DOHH2 (cell line): ENCODE measurements at regions not wholly inside any gene's neighbourhood (a gene's known extent, or its start where the extent isn't known, plus 50 kb on each side); places are given as distances from the start of the nearest gene placed in this dataset.

ENCODE experiments used
- H3F3A ChIP-seq: fragments of 200-600 bp; sonication (generic), shearing (Covaris generic); 2 replicates; pipeline ENCODE4 v1.6.0; 2016; ENCODE audit warnings: antibody characterized with exemption, mild to moderate bottlenecking; ENCODE audit not compliant: control insufficient read depth, insufficient read depth
- H3K27ac ChIP-seq: fragments of 200-600 bp; sonication (generic); 2 replicates; pipeline ENCODE4 v1.5.1; 2014; ENCODE audit warnings: low read depth, mild to moderate bottlenecking, low read length, moderate library complexity
- H3K27me3 ChIP-seq: fragments of 200-600 bp; sonication (generic); 2 replicates; pipeline ENCODE4 v1.6.1; 2014; ENCODE audit warnings: mild to moderate bottlenecking, low read length, mixed read lengths; ENCODE audit not compliant: control insufficient read depth
- H3K36me3 ChIP-seq: fragments of 200-600 bp; sonication (generic); 2 replicates; pipeline ENCODE4 v1.6.1; 2014; ENCODE audit warnings: mild to moderate bottlenecking, low read length, moderate library complexity, mixed read lengths; ENCODE audit not compliant: control insufficient read depth
- H3K4me1 ChIP-seq: fragments of 200-600 bp; sonication (generic); 2 replicates; pipeline ENCODE4 v1.6.1; 2014; ENCODE audit warnings: mild to moderate bottlenecking, low read length, mixed read lengths; ENCODE audit not compliant: control insufficient read depth
- H3K4me2 ChIP-seq: fragments of 200-600 bp; sonication (generic); 2 replicates; pipeline ENCODE4 v1.6.0; 2014; ENCODE audit warnings: mild to moderate bottlenecking, low read length, moderate library complexity
- H3K4me3 ChIP-seq: fragments of 200-600 bp; sonication (generic); 2 replicates; pipeline ENCODE4 v1.5.1; 2014; ENCODE audit warnings: mild to moderate bottlenecking, low read length, mixed read lengths
- H3K79me2 ChIP-seq: fragments of 200-600 bp; sonication (generic); 2 replicates; pipeline ENCODE4 v1.6.1; 2014; ENCODE audit warnings: mild to moderate bottlenecking, low read length, mixed read lengths; ENCODE audit not compliant: control insufficient read depth
- H3K9me2 ChIP-seq: fragments of 200-600 bp; sonication (generic); replicated peaks from 2 replicates; pipeline ENCODE4 v1.6.1; 2014; ENCODE audit warnings: mild to moderate bottlenecking, low read length, mixed read lengths; ENCODE audit not compliant: control insufficient read depth
- H3K9me3 ChIP-seq: fragments of 200-600 bp; sonication (generic); 2 replicates; pipeline ENCODE4 v1.6.1; 2014; ENCODE audit warnings: antibody characterized with exemption, low read length, mixed read lengths; ENCODE audit not compliant: control insufficient read depth, insufficient read depth
- H4K20me1 ChIP-seq: fragments of 200-600 bp; sonication (generic); 2 replicates; pipeline ENCODE4 v1.6.0; 2014; ENCODE audit warnings: low read depth, mild to moderate bottlenecking, antibody characterized with exemption, low read length, moderate library complexity; ENCODE audit not compliant: control insufficient read depth, insufficient read depth
- EZH2phosphoT487 ChIP-seq: fragments of 200-600 bp; sonication (generic); IDR thresholded peaks from 2 replicates; pipeline ENCODE4 v1.6.1; 2017; ENCODE audit warnings: borderline replicate concordance, mild to moderate bottlenecking, antibody characterized with exemption, low read length, moderate library complexity, mixed read lengths
- TF ChIP-seq, protein P1 (sequence below): fragments of 200-600 bp; sonication (generic); IDR thresholded peaks from one replicate; pipeline ENCODE4 v1.5.1; 2014; ENCODE audit warnings: antibody characterized with exemption, mild to moderate bottlenecking, low read depth, low read length; ENCODE audit not compliant: poor library complexity, severe bottlenecking

DNA sequence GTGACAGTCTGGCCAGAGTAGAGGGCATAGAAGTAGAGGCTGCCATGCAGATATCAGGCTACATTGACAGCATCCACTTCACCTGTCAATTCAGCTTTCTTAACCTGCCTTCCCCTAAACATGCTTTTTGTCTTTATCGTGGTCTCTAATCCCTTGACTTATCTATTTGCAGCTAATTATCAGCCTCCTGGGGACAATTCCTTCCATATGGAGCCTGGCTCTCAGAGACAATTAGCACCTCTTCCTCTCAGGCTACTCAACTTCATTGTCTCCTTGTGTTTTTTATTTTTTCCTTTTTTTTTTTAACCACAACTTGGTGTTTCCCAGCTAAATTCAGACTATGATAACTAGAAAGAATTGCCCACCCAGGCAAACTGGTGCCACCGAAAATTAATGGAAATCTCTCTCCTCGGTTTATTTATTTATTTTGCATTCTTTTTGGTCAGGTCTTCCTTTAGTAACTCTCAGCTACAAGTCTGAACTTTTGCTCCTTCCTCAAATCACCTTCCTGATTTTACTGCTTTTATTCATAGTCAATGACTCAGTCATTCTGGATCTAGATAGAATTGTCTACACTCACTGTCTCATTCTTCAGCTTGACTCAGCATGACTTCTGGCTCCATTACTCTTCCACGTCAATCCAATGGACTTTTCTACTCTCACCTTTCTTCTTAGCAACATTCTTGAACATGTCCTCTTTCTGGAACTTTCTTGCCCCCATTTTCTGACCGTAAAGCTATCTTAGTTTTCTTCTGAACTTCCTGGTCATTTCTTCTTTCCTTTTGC lies 63.0 kb upstream of the BASP1 start:
- Histone ChIP-seq H3K79me2 (no peaks in the 10 kb centered on the region), H3K9me3 (no peaks in the 10 kb centered on the region), H4K20me1 (no peaks in the 10 kb centered on the region), H3K4me2 (no peak overlapping the region), H3K27ac (no peak overlapping the region), H3K4me1 (no peaks in the 10 kb centered on the region), H3K36me3 (no peaks in the 10 kb centered on the region), H3K27me3 (no peaks in the 10 kb centered on the region), H3F3A (no peaks in the 10 kb centered on the region), H3K9me2 (no peaks in the 10 kb centered on the region), H3K4me3 (no peak overlapping the region)
- TF ChIP-seq EZH2phosphoT487, result no peak
- TF ChIP-seq, protein P1, sequence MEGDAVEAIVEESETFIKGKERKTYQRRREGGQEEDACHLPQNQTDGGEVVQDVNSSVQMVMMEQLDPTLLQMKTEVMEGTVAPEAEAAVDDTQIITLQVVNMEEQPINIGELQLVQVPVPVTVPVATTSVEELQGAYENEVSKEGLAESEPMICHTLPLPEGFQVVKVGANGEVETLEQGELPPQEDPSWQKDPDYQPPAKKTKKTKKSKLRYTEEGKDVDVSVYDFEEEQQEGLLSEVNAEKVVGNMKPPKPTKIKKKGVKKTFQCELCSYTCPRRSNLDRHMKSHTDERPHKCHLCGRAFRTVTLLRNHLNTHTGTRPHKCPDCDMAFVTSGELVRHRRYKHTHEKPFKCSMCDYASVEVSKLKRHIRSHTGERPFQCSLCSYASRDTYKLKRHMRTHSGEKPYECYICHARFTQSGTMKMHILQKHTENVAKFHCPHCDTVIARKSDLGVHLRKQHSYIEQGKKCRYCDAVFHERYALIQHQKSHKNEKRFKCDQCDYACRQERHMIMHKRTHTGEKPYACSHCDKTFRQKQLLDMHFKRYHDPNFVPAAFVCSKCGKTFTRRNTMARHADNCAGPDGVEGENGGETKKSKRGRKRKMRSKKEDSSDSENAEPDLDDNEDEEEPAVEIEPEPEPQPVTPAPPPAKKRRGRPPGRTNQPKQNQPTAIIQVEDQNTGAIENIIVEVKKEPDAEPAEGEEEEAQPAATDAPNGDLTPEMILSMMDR, result no peak

DNA sequence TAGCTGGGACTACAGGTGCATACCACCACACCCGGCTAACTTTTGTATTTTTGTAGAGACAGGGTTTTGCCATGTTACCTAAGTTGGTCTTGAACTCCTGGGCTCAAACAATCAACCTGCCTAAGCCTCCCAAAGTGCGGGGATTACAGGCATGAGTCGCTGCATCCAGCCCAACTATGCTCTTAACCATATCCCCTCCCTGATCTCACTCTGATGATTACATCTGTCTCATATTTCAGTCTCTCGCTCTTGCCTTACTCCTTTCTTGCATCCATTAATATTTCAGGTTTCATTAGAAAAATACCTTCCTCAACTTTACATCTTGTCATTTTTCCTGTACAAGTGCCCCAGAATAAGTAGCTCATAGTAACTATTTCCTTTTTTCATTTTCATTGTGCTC lies 61.0 kb upstream of the BASP1 start:
- Histone ChIP-seq H3K79me2 (no peaks in the 10 kb centered on the region), H3K4me1 (no peaks in the 10 kb centered on the region), H3K4me2 (no peak overlapping the region), H3F3A (no peaks in the 10 kb centered on the region), H4K20me1 (no peaks in the 10 kb centered on the region), H3K27ac (no peak overlapping the region), H3K9me3 (no peaks in the 10 kb centered on the region), H3K4me3 (no peak overlapping the region), H3K27me3 (no peaks in the 10 kb centered on the region), H3K36me3 (no peaks in the 10 kb centered on the region), H3K9me2 (no peaks in the 10 kb centered on the region)
- TF ChIP-seq, protein P1, result no peak
- no peak for TF ChIP-seq EZH2phosphoT487

GRCh38 chr5:17157294-17157693 lies 60.1 kb upstream of the BASP1 start:
- Histone ChIP-seq H3K9me3 (no peaks in the 10 kb centered on the region), H3K27me3 (no peaks in the 10 kb centered on the region), H3K27ac (no peak overlapping the region), H3K4me2 (no peak overlapping the region), H3K79me2 (no peaks in the 10 kb centered on the region), H4K20me1 (no peaks in the 10 kb centered on the region), H3K4me1 (no peaks in the 10 kb centered on the region), H3K36me3 (no peaks in the 10 kb centered on the region), H3F3A (no peaks in the 10 kb centered on the region), H3K4me3 (no peak overlapping the region), H3K9me2 (no peaks in the 10 kb centered on the region)
- TF ChIP-seq EZH2phosphoT487, result no peak
- TF ChIP-seq, protein P1, result no peak
